HL-60 (cell line): ENCODE measurements at regions not wholly inside any gene's neighbourhood (a gene's known extent, or its start where the extent isn't known, plus 50 kb on each side); places are given as distances from the start of the nearest gene placed in this dataset.

ENCODE experiments used
- DNase-seq, 2 experiments: peaks; one replicate each; pipeline ENCODE4 v3.0.0-alpha.2; 2010 to 2020; ENCODE audit warnings: low read depth in 1 of 2, low spot score in 1 of 2
- H3K27ac ChIP-seq: fragments of 250-450 bp; sonication (Bioruptor Pico); replicated peaks from 2 replicates; pipeline ENCODE4 v1.5.1; 2020; ENCODE audit warnings: mild to moderate bottlenecking, moderate library complexity
- H3K27me3 ChIP-seq: fragments of 250-450 bp; sonication (Bioruptor Pico); 2 replicates; pipeline ENCODE4 v1.5.1; 2021; ENCODE audit warnings: mild to moderate bottlenecking, moderate library complexity; ENCODE audit not compliant: insufficient read depth, poor library complexity, severe bottlenecking
- H3K4me3 ChIP-seq: replicated peaks from 2 replicates; pipeline ENCODE4 v1.5.1; 2011; ENCODE audit warnings: mild to moderate bottlenecking, control low read depth, low read length; ENCODE audit not compliant: insufficient read depth
- GABPA ChIP-seq: IDR thresholded peaks from 2 replicates; pipeline ENCODE4 v1.6.1; 2012; ENCODE audit warnings: low read depth
- POLR2AphosphoS5 ChIP-seq: IDR thresholded peaks from 2 replicates; pipeline ENCODE4 v1.6.1; 2012; ENCODE audit warnings: low read depth
- SPI1 ChIP-seq: IDR thresholded peaks from 2 replicates; pipeline ENCODE4 v1.6.1; 2012; ENCODE audit warnings: low read depth, mild to moderate bottlenecking, borderline replicate concordance
- TF ChIP-seq, protein P1 (sequence below): IDR thresholded peaks from one replicate; pipeline ENCODE4 v1.5.1; 2011; ENCODE audit warnings: low read length, control low read depth, inconsistent platforms; ENCODE audit not compliant: insufficient read depth
- TF ChIP-seq, protein P2 (sequence below): IDR thresholded peaks from 2 replicates; pipeline ENCODE4 v1.6.1; 2012; ENCODE audit warnings: low read depth; ENCODE audit not compliant: insufficient replicate concordance

DNA sequence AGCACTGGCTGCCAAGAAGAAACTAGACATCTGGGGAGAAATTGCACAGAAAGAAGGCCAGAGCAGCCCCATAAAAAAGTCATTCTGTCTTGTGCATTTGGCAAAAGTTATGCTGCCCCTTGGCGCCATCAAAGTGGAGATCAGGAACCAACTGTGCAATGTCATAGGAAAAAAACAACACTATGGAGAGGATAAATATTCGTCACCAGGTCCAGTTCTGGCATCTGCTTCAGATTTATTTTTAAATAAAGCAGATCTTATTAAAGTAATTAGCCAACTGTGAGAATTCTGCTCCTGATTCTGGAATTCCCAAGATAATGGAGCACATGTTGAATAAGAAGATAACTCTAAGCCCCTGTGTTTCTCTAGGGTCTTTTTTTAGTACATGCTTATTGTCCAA, 500.0 kb upstream of the IL12A start:
- no peak for TF ChIP-seq POLR2AphosphoS5
- TF ChIP-seq, protein P1, sequence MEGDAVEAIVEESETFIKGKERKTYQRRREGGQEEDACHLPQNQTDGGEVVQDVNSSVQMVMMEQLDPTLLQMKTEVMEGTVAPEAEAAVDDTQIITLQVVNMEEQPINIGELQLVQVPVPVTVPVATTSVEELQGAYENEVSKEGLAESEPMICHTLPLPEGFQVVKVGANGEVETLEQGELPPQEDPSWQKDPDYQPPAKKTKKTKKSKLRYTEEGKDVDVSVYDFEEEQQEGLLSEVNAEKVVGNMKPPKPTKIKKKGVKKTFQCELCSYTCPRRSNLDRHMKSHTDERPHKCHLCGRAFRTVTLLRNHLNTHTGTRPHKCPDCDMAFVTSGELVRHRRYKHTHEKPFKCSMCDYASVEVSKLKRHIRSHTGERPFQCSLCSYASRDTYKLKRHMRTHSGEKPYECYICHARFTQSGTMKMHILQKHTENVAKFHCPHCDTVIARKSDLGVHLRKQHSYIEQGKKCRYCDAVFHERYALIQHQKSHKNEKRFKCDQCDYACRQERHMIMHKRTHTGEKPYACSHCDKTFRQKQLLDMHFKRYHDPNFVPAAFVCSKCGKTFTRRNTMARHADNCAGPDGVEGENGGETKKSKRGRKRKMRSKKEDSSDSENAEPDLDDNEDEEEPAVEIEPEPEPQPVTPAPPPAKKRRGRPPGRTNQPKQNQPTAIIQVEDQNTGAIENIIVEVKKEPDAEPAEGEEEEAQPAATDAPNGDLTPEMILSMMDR = no peak
- Histone ChIP-seq H3K27me3 (no peaks in the 10 kb centered on the region), H3K27ac (no peak overlapping the region), H3K4me3 (no peak overlapping the region)
- no peak for DNase-seq

DNA sequence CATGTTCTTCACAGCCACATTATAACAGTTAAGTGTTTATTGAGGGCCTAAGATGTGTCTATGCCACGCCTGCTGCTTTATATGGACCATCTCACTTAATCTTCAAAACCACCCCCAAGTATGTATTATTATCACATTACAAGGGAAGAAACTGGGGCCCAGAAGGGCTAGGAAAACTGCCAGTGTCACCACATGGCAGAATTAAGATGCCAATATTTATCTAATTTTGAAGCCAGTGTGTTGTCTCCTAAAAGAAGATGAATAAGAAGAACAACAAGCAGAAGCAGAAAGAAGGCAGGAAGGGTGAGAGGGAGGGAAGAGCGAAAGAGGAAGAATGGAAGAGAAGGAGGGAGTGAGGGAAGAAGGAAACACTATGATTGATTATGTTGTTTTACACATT, 491.3 kb upstream of the IL12A start:
- no peaks in the 10 kb centered on the region for H3K27me3 ChIP-seq
- TF ChIP-seq SPI1 (no peak), POLR2AphosphoS5 (no peak), GABPA (no peak)
- H3K4me3 ChIP-seq = no peak overlapping the region
- no peak overlapping the region for H3K27ac ChIP-seq
- DNase-seq = no peak

DNA sequence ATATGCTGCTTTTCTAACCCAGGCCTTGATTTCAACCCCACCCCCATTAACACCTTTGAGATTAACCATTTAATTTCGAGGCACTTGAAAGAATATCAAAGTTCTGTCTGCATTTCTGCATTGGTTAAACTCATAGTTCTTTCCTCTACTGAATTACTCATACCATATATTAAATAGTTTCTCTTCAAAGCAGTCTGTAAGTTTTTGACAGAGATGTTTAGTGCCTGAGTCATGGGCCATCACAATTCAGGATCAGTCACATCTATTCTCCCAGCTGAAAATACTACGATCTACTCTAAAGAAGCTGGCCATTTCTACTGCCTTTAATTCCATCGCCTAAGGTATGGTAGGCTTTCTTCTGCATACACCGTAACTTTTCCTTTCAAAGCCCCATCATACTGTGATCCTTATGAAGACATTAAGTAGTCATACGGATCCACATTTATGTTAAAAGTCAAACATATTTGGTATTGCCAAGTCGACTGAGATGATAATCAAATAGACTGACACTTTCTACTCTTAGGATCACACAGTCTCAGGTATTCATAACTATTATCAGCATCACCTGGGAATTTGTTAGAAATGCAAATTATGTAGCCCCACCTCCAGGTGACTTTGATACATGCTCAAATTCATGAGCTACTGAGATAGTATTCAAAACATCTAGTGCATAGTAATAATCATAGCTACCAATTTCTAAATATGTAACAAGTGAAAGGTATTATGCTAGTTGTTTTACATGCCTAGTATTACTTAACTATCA, 489.4 kb upstream of the IL12A start:
- TF ChIP-seq POLR2AphosphoS5 (no peak), GABPA (no peak), SPI1 (no peak)
- TF ChIP-seq, protein P1 = no peak
- TF ChIP-seq, protein P2, sequence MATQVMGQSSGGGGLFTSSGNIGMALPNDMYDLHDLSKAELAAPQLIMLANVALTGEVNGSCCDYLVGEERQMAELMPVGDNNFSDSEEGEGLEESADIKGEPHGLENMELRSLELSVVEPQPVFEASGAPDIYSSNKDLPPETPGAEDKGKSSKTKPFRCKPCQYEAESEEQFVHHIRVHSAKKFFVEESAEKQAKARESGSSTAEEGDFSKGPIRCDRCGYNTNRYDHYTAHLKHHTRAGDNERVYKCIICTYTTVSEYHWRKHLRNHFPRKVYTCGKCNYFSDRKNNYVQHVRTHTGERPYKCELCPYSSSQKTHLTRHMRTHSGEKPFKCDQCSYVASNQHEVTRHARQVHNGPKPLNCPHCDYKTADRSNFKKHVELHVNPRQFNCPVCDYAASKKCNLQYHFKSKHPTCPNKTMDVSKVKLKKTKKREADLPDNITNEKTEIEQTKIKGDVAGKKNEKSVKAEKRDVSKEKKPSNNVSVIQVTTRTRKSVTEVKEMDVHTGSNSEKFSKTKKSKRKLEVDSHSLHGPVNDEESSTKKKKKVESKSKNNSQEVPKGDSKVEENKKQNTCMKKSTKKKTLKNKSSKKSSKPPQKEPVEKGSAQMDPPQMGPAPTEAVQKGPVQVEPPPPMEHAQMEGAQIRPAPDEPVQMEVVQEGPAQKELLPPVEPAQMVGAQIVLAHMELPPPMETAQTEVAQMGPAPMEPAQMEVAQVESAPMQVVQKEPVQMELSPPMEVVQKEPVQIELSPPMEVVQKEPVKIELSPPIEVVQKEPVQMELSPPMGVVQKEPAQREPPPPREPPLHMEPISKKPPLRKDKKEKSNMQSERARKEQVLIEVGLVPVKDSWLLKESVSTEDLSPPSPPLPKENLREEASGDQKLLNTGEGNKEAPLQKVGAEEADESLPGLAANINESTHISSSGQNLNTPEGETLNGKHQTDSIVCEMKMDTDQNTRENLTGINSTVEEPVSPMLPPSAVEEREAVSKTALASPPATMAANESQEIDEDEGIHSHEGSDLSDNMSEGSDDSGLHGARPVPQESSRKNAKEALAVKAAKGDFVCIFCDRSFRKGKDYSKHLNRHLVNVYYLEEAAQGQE = no peak
- DNase-seq = no peak
- no peaks in the 10 kb centered on the region for H3K27me3 ChIP-seq

DNA sequence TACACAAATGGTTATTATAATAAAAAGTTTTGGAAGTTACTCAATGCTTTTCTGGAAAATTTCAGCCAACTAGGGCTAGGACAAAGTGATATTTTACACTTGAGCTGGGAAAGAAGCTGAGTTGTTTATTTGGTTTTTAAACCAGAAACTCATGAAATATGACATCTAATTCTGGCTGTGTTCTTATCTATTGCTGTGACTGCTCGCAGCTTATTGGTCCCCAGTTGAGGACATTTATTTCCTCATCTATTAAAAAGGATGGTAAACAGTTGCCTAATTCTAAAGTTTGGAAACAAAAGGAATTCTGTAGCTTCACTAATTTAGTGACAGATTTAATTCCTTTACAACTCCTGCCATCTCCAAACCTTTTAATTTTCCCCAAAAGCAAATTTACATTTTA, 487.6 kb upstream of the IL12A start:
- TF ChIP-seq, protein P2 = no peak
- TF ChIP-seq SPI1 = no peak
- TF ChIP-seq, protein P1 = no peak
- TF ChIP-seq GABPA = no peak
- no peak for TF ChIP-seq POLR2AphosphoS5
- H3K27me3 ChIP-seq = no peaks in the 10 kb centered on the region
- DNase-seq = no peak
- H3K4me3 ChIP-seq = no peak overlapping the region
- no peak overlapping the region for H3K27ac ChIP-seq

More for the DNA sequence above, 489.4 kb upstream of the IL12A start:
- Histone ChIP-seq H3K27ac (no peak overlapping the region), H3K4me3 (no peak overlapping the region)
